ENCODE measurements at regions not wholly inside any gene's neighbourhood (a gene's known extent, or its start where the extent isn't known, plus 50 kb on each side); places are given as distances from the start of the nearest gene placed in this dataset.
"Not testable (repeated sequence)": the region's sequence is repeated elsewhere in the genome, so short reads cannot be mapped to it uniquely, and the experiment has no call there.

DNA sequence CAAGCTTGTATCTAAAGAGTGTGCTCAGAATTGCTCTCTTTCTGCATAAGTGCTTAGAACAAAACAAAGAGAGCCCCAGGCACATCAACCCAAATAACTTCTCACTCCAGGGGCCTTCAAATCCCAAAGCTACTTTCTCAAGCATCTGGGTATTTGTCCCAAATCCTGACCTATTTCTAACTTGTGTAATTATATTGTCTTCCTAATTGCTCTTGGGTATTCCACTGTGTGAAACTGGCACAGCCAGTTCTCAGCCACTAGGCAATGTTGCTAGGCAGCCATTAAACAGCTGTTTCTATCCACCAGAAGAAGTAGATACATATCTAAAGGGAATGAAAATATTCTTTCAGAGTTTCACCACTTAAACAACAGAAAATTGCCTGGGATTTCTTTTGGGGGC is 198.8 kb downstream of the PRELID2 start:
- no peak for DNase-seq (ENCODE audit: low spot score)
- ChIA-PET POLR2A (ENCODE audit: low non-redundant PET) (no interaction called here), CTCF (no interaction called here)
- no peak overlapping the region for H3K27ac ChIP-seq
- no peak for TF ChIP-seq CTCF (conservative IDR thresholded peaks at IDR 0.05; ENCODE audit: low read depth)

DNA sequence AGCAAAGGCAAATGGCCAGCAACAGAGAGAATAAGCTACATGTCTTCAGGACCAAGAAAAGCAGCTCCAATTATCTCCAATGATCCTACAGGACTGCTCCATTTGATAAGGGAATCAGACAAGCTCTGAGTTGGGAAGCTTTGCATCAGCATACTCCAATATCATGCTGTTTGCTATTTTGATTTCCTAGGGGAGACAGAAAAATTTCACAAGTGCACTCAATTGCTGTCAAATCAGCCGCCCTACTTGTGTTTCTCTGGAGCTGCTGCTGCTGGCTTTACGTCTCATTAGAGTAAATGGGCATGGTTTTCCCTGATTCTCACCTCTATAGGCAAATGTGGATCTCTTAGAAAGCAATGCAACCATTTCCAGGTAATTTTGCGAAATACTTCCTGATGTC is 201.7 kb downstream of the PRELID2 start:
- H3K27ac ChIP-seq: no peak overlapping the region
- DNase-seq (ENCODE audit: low spot score): no peak
- ChIA-PET CTCF (no interaction called here), POLR2A (ENCODE audit: low non-redundant PET) (no interaction called here)
- no peak for TF ChIP-seq CTCF (conservative IDR thresholded peaks at IDR 0.05; ENCODE audit: low read depth)

DNA sequence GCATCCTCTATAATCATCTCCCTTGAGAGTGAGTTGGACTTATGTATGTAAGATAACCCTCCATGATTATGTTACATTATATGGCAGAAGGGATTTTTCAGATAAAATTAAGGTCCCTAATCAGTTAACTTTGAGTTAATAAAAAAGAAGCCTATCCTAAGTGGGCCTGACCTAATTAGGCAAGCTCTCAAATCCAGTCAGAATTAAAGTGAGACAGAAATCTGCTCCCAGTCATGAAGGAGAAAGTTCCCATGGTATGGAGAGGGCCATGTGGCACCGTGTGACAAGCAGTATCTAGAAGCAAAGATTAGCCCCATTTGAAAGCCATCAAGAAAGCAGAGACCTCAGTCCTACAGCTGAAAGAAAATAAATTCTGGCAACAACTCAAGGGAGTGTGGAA is 202.4 kb downstream of the PRELID2 start:
- CTCF ChIA-PET: no interaction called here
- no peak for DNase-seq (ENCODE audit: low spot score)
- no peak for TF ChIP-seq CTCF (conservative IDR thresholded peaks at IDR 0.05; ENCODE audit: low read depth)
- H3K27ac ChIP-seq: no peak overlapping the region
- POLR2A ChIA-PET (ENCODE audit: low non-redundant PET): no interaction called here

GRCh38 chr5:145629047-145629446 is 206.1 kb downstream of the PRELID2 start:
- no peak for TF ChIP-seq CTCF (conservative IDR thresholded peaks at IDR 0.05; ENCODE audit: low read depth)
- ChIA-PET CTCF (no interaction called here), POLR2A (ENCODE audit: low non-redundant PET) (no interaction called here)
- H3K27ac ChIP-seq: no peak overlapping the region
- no peak for DNase-seq (ENCODE audit: low spot score)

GRCh38 chr5:145628525-145628924 is 206.6 kb downstream of the PRELID2 start:
- DNase-seq (ENCODE audit: low spot score): no peak
- ChIA-PET POLR2A (ENCODE audit: low non-redundant PET) (no interaction called here), CTCF (no interaction called here)
- H3K27ac ChIP-seq: no peak overlapping the region
- TF ChIP-seq CTCF (conservative IDR thresholded peaks at IDR 0.05; ENCODE audit: low read depth): no peak

DNA sequence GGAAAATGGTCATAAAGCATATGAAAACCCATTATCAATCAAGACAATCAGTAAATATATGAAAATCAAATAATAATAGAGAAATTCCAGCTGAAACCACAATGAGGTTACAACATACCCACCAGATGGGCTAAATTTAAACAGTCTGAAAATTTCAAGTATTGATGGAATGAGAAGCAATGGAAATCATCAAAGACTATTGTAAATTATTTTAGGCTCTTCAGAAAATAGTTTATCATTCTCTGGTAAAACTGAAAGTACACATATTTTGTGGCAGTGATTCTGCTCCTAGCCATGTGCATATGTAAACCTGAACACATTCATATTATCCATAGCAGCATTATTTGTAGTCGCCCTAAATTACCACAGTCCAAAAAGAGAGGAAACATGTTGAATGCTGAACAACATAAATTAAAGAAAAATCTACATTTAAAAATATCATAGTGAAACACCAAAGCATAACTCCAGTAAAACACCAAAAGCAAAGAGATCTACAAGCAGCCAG is 215.3 kb downstream of the PRELID2 start:
- DNase-seq (ENCODE audit: low spot score): no peak
- no peak for TF ChIP-seq CTCF (conservative IDR thresholded peaks at IDR 0.05; ENCODE audit: low read depth)
- no peak overlapping the region for H3K27ac ChIP-seq
- ChIA-PET POLR2A (ENCODE audit: low non-redundant PET) (no interaction called here), CTCF (no interaction called here)

- CTCF ChIA-PET; DNase-seq (ENCODE audit: low spot score); POLR2A ChIA-PET (ENCODE audit: low non-redundant PET); H3K27ac ChIP-seq: not testable (repeated sequence)
Observed at GRCh38 chr5:145616739-145617138, 218.4 kb downstream of the PRELID2 start.

All from RWPE1 (cell line).